ENCODE measurements at regions not wholly inside any gene's neighbourhood (a gene's known extent, or its start where the extent isn't known, plus 50 kb on each side); places are given as distances from the start of the nearest gene placed in this dataset.

- TF ChIP-seq CTCF (IDR thresholded peaks at IDR 0.05) = no peak
- no peak for TF ChIP-seq POLR2A (IDR thresholded peaks at IDR 0.05)
Measured at GRCh38 chr5:27474047-27474309, 435.6 kb upstream of the CDH9 start.

All from ovary (tissue), 3 donors.